ENCODE measurements at regions not wholly inside any gene's neighbourhood (a gene's known extent, or its start where the extent isn't known, plus 50 kb on each side); places are given as distances from the start of the nearest gene placed in this dataset.

DNA sequence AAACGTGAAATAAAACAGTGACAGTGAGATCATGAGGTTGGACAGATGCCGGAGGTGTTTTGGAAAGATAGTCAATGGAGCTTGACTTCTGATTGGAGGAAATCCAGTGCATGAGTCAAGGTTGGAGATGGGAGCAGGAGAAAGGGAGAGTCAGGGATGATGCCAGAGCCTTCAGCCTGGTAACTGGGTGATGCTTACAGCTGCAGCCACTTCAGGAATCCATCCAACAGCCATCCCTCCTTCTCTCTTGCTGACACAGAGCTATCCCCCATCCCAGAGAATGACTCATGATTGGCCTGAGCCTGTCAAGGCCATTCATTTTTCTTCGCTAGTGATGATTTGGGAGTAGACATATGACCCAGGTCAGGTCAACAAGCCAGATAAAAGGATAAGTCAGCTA, 112.8 kb downstream of the SAMD5 start:
- peaks cover 0 to 2% (median 0%) of the 10 kb centered on the region in 3 donors for H3K27me3 Mint-ChIP-seq (ENCODE audit: low read depth in 3 of 3)
- 95% methylated on average over 2 of the region's 3 CpGs for WGBS (ENCODE audit: insufficient coverage)
- DNase-seq = no peak
- H3K36me3 Mint-ChIP-seq = no peaks in the 10 kb centered on the region
- no peak overlapping the region for H3K9ac ChIP-seq (ENCODE audit: insufficient read depth, low read length, poor library complexity, severe bottlenecking)
- H3K79me2 ChIP-seq (ENCODE audit: insufficient read depth, low read length) = no peaks in the 10 kb centered on the region
- no peak overlapping the region for H3K27ac ChIP-seq (ENCODE audit: low read depth in 1 of 2, low read length in 2 of 2)
- no peaks in the 10 kb centered on the region for H3K27me3 ChIP-seq (ENCODE audit: control insufficient read depth in 2 of 2, insufficient read depth in 2 of 2, low read length in 2 of 2)
- no peaks in the 10 kb centered on the region for H3K36me3 ChIP-seq (replicated peaks in 1 of 2; ENCODE audit: control insufficient read depth in 1 of 2, insufficient read depth in 2 of 2, low read length in 2 of 2)
- H3K4me3 Mint-ChIP-seq = no peak overlapping the region
- peaks cover 0 to 10% of the 10 kb centered on the region in 2 donors for H3K9me3 ChIP-seq (replicated peaks in 1 of 2; ENCODE audit: control insufficient read depth in 1 of 2, insufficient read depth in 1 of 2, low read length in 2 of 2)
- H3K4me3 ChIP-seq (replicated peaks in 1 of 3; ENCODE audit: low read depth in 2 of 3, low read length in 3 of 3) = no peak overlapping the region
- no peak overlapping the region for H2AFZ ChIP-seq (ENCODE audit: insufficient read depth, low read depth, low read length, poor library complexity, severe bottlenecking)
- peaks cover 1% of the 10 kb centered on the region for H3K4me1 Mint-ChIP-seq
- intact Hi-C loops (cut with micrococcal nuclease) = no loop called here
- no peaks in the 10 kb centered on the region for H4K20me1 ChIP-seq (ENCODE audit: insufficient read depth, low read length)
- H3K4me1 ChIP-seq (ENCODE audit: control insufficient read depth in 1 of 2, insufficient read depth in 2 of 2, low read length in 2 of 2) = peaks cover 0 to 4% of the 10 kb centered on the region in 2 donors
- peaks cover 0 to 11% (median 2%) of the 10 kb centered on the region in 7 donors for H3K9me3 Mint-ChIP-seq
- TF ChIP-seq, protein P1, sequence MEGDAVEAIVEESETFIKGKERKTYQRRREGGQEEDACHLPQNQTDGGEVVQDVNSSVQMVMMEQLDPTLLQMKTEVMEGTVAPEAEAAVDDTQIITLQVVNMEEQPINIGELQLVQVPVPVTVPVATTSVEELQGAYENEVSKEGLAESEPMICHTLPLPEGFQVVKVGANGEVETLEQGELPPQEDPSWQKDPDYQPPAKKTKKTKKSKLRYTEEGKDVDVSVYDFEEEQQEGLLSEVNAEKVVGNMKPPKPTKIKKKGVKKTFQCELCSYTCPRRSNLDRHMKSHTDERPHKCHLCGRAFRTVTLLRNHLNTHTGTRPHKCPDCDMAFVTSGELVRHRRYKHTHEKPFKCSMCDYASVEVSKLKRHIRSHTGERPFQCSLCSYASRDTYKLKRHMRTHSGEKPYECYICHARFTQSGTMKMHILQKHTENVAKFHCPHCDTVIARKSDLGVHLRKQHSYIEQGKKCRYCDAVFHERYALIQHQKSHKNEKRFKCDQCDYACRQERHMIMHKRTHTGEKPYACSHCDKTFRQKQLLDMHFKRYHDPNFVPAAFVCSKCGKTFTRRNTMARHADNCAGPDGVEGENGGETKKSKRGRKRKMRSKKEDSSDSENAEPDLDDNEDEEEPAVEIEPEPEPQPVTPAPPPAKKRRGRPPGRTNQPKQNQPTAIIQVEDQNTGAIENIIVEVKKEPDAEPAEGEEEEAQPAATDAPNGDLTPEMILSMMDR (IDR thresholded peaks at IDR 0.05) = no peak
- H3K4me2 ChIP-seq (replicated peaks; ENCODE audit: extremely low read depth, low read length, poor library complexity, severe bottlenecking) = no peak overlapping the region
- no peak overlapping the region for H3K27ac Mint-ChIP-seq

- Mint-ChIP-seq H3K4me1 (peaks cover 1% of the 10 kb centered on the region), H3K4me3 (no peak overlapping the region), H3K27ac (no peak overlapping the region), H3K36me3 (no peaks in the 10 kb centered on the region), H3K27me3 (ENCODE audit: low read depth in 3 of 3) (peaks cover 0 to 2% (median 0%) of the 10 kb centered on the region in 3 donors), H3K9me3 (peaks cover 0 to 11% (median 2%) of the 10 kb centered on the region in 7 donors)
- WGBS (ENCODE audit: insufficient coverage) = 78% methylated on average over 1 of the region's 2 CpGs
- DNase-seq = no peak
- TF ChIP-seq, protein P1 (IDR thresholded peaks at IDR 0.05) = no peak
- intact Hi-C loops (cut with micrococcal nuclease) = no loop called here
- Histone ChIP-seq H4K20me1 (ENCODE audit: insufficient read depth, low read length) (no peaks in the 10 kb centered on the region), H3K36me3 (replicated peaks in 1 of 2; ENCODE audit: control insufficient read depth in 1 of 2, insufficient read depth in 2 of 2, low read length in 2 of 2) (no peaks in the 10 kb centered on the region), H3K27ac (ENCODE audit: low read depth in 1 of 2, low read length in 2 of 2) (no peak overlapping the region), H3K9ac (ENCODE audit: insufficient read depth, low read length, poor library complexity, severe bottlenecking) (no peak overlapping the region), H3K9me3 (replicated peaks in 1 of 2; ENCODE audit: control insufficient read depth in 1 of 2, insufficient read depth in 1 of 2, low read length in 2 of 2) (peaks cover 0 to 10% of the 10 kb centered on the region in 2 donors), H3K4me2 (replicated peaks; ENCODE audit: extremely low read depth, low read length, poor library complexity, severe bottlenecking) (no peak overlapping the region), H3K79me2 (ENCODE audit: insufficient read depth, low read length) (no peaks in the 10 kb centered on the region), H3K4me1 (ENCODE audit: control insufficient read depth in 1 of 2, insufficient read depth in 2 of 2, low read length in 2 of 2) (peaks cover 0 to 4% of the 10 kb centered on the region in 2 donors), H3K4me3 (replicated peaks in 1 of 3; ENCODE audit: low read depth in 2 of 3, low read length in 3 of 3) (no peak overlapping the region), H3K27me3 (ENCODE audit: control insufficient read depth in 2 of 2, insufficient read depth in 2 of 2, low read length in 2 of 2) (no peaks in the 10 kb centered on the region), H2AFZ (ENCODE audit: insufficient read depth, low read depth, low read length, poor library complexity, severe bottlenecking) (no peak overlapping the region)
Observed at GRCh38 chr6:147621961-147622360, 113.5 kb downstream of the SAMD5 start.
